Eye (tissue), 1 donor: ENCODE measurements at regions not wholly inside any gene's neighbourhood (a gene's known extent, or its start where the extent isn't known, plus 50 kb on each side); places are given as distances from the start of the nearest gene placed in this dataset.
"Not testable (repeated sequence)": the region's sequence is repeated elsewhere in the genome, so short reads cannot be mapped to it uniquely, and the experiment has no call there.

Experiments used
- DNase-seq: peaks from one replicate; pipeline ENCODE4 v3.0.0-alpha.2; 2015

DNA sequence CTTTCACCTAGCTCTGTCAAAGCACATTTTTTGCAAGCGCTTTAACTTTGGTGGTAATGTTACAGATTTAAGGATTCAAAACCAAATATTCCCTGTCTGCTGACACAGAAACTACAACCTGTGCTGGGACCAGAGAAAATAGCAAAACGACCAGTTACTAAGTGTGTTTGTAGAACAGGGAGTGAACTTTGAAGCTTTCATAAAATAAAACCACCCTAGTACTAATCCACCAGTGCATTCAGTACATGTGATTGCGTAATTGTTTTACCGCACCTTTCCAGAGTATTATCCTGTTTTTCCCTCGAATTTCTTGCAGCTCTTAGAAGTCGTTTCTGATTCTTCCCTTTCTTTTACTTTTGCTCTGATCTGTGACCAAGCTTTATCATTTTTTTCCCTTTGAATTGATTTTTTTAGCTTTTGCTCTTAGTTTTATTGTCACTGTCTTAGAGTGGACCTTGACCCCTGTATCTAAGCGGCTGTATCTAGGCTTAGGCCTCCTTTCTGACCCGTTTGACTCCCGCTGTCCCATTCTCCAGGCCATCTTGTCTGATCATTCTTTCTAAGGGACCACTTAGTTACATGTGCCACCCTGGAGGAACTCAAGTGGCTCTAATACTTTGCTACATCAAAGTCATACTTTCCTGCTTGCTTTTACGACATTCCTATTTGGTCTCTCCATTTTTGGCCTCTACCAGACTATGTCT, 429.4 kb downstream of the PCNX1 start:
- no peak for DNase-seq

DNA sequence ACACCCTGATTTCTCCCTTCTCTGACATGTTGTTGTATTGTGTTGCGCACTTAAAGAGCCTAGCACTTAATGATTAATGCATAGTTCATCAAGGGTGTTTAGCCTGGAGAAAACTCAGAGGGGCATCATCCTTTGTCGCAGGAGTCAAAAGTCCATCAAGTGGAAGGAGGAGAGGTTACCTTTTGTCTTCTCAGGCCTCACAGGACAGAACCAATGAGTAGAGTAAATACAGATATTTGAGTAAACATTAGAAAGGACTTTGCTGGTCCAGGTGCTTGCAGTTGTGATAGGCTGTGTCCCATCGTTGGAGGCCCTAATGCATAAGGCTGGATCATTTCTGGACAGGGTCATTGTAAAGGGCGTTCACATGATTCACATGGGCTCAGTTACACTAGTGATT, 430.9 kb downstream of the PCNX1 start:
- DNase-seq, result no peak

DNA sequence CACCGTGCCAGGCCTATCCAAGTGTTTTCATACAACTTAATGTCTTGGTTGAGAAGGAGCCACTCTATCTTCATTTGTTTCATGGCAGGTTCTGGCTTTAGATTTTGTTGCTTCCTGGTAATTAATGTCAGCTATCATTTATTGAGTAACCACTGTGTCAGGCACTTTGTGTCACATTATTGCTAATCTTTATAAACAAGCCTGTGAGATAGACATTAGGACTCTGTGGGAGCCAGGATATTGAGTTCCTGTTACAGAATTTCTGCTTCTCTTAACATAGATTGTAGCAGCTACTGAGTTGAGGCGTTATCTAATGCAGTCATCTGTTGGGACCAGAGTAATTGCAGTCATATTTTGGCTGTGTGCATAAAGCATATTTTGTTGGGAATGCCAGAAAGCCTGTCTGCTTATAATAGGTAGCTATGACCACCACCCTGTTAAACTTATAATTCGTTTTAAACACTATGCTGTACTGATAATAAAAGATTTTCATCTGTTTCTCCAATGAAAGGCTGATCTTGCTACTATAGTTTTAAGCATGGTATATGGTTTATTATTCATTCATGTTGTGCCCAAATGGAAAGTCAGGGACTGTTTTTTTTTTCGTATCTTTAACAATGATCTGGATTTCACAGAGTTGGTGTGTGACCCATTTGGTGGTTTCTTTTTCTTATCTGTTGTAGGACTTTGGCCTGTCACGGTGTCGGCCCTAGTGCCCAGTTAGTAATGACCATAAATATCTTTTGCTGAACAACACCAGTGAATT, 432.6 kb downstream of the PCNX1 start:
- no peak for DNase-seq

DNA sequence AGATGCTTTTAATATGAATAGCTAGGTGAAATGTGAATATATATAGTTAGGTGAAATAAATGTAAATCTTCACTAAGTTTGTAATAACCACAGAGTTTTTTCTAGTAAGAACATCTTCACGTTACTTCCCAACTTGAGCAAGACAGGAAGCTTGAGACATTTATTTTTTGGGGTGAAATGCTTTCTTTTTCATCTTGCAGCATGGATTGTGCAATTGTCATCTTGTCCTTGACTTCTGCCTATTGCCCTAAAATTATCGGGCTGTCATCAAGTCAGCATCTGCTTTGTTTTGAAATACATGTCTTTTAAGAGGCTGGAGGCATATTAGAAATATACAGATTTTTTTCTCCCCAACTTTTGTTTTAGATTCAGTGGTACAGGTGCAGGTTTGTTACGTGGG, 433.9 kb downstream of the PCNX1 start:
- no peak for DNase-seq

DNA sequence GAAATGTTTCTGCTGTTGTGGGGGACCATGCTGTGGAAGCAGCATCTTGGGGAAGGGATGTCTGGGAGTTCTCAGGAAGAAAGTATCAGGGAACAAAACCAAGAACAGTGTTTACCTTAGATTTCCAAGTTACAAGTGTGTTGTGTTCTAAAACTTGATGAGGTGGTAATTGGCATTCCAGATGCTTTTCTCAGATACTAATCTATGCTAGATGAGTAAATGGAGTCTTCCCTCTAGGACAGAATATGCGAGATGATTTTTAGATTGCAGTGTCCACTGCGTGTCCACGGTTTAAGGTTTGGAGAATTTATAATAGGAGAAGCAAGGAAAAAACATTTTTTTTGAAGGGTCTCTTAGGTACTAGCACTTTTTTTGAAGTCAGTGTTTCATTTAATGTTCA, 436.5 kb downstream of the PCNX1 start:
- DNase-seq, result no peak

DNA sequence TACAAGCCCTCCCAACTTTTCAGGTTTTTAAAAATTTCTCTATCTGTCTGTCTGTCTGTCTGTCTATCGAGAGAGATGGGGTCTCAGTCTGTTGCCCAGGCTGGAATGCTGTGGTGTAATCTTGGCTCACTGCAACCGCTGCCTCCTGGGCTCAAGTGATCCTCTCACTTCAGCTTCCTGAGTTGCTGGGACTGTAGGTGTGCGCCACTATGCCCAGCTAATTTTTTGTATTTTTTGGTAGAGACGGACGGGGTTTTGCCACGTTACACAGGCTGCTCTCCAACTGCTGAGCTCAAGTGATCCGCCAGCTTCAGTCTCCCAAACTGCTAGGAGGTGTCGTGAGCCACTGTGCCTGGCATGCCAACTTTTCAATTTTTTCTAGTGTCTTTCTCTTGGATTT, 437.2 kb downstream of the PCNX1 start:
- DNase-seq, result no peak

DNA sequence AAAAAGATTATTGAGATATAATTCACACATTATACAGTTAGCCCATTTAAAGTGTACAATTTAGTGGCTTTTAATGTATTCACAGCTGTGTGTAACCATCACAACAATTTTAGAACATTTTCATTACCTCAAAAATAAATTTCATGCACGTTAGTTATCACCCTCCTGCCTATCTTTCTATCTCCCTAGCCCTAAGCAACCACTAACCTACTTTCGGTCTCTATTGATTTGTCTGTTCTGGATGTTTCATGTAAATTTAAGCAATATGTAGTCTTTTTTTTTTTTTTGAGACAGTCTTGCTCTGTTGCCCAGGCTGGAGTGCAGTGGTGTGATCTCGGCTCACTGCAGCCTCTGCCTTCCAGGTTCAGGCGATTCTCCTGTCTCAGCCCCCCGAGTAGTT, 439.4 kb downstream of the PCNX1 start:
- no peak for DNase-seq

DNA sequence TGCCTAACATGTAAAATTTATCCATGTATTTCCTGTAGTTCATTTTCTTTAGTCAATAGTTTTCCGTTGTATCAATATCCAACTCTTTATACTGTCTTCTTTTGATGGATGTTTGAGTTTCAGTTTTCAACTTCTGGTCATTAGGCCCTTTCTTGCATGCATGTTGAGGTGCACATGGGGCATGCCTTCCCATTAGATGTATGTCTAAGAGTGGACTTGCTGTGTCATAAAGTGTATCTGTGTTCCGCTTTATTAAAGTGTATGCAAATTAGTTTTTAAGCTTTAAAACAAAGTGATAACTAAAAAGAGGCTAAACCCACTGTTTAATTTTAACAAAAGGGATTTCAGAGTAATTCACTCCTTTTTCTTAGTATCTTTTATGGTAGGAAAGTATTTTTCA, 441.1 kb downstream of the PCNX1 start:
- DNase-seq, result no peak

DNA sequence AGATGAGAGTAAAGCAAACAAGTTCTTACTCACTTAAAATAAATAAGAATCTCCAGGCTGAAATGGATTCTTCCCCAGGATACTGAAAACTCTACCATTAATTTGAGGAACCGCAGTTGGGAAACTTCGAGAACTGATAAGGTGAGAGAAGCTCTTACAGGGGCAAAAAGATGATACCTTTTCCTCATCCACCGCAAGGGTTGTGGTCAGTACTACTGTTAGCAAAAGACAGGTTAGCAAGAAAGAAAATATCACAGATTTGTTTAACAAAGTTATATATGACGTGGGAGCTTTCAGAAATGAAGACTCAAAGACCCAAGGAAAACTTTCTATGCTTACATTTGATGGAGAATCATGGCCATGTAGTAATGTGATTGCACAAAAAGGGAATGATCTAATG, 441.6 kb downstream of the PCNX1 start:
- DNase-seq, result no peak

DNA sequence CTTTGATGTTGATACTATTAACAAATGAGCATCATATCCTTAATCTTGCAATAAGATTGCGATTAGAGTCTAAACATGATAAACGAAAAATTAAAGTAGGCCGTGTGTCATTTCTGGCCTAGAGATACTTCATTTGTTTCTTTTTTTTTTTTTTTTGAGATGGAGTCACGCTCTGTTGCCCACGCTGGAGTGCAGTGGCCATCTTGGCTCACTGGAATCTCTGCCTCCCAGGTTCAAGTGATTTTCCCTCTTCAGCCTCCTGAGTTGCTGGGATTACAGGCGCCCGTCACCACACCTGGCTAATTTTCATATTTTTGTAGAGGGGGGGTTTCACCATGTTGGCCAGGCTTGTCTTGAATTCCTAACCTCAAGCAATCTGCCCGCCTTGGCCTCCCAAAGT, 446.9 kb downstream of the PCNX1 start:
- DNase-seq, result no peak

DNA sequence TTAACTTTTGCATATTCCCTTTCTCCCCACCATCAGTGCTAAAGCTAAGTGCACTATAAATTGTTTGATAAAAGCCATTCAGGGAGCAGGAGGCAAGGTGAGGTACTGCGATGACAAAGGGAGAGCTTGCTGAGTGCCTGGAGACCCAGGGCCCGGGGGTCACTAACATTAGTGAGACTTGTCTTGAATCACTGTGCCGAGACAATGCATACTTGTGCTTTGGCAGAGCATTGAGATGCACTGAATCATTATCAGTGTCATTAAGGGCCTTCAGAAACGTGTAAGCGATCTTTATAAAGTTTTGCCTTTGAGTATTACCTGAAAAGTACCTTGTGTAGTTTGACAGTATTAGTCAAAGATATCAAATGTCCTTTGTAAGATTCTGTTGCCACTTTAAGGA, 447.5 kb downstream of the PCNX1 start:
- DNase-seq, result peak; percentile 30

DNA sequence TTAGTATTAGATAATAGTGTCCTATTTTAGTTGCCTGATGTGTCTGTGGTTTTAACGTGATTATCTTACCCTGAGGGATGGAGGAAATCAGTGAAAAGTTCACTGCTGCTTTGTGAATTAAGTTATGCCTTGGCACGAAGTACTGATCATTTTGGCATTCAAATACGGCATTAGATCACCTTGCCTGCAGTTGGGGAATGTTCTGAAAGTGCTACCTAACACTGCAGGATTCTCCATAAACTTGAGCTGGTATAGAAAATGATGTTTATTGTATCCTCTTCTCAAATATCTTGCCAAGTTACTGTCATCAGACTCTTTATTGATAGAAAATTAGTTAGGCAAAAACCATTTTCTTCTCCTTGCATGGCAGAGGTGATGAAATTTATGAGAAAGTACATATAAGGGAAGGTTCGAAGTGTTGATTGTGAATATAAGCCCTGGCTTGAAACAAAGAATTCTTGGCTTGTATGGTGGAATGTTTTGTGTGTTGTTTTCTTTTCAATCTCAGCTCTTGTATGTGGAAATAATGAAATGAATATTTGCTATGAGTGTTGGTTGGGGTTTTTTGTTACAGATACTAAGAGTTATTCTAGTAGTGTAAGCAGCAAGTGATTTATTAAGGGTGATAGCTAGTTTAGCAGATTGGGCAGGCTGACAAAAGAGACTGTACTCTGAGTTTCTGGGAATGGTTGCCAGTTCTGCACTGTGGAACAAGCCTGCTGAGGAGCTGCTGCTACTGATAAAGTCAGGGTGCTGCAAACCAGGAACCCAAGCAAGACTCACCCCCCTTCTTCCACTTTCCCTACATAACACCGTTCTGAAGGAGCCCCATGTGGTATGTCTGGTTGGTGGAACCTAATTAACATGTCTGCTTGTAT, 448.3 kb downstream of the PCNX1 start:
- DNase-seq, result peak; percentile 65

DNA sequence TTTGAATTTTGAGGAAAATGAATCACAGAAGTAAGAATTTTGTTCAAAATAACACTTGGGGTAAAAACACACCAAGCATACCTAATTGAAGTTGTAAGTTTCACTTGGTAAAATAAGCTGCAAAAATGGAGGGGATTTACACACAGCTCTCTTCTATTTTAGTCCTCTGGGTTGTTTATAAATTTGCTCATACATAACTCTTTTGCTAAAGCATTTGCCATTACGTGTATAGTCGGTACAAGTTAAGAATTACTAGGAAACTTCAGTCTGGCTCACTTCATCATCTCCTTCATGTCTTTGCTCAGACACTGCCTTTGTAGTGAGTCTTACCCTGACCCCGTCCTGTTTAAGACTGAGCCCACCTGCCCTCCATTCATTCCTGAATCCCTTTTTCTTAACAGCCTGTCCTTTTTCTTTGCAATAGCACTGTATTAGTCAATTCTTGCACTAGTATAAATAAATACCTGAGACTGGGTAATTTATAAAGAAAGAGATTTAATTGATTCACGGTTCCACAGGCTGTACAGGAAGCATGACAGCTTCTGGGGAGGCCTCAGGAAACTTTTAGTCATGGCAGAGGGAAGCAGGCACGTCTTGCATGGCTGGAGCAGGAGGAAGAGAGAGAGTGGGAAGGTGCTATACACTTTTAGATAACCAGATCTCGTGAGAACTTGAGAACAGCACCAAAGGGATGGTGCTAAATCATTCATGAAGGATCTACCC, 451.1 kb downstream of the PCNX1 start:
- DNase-seq, result no peak

DNA sequence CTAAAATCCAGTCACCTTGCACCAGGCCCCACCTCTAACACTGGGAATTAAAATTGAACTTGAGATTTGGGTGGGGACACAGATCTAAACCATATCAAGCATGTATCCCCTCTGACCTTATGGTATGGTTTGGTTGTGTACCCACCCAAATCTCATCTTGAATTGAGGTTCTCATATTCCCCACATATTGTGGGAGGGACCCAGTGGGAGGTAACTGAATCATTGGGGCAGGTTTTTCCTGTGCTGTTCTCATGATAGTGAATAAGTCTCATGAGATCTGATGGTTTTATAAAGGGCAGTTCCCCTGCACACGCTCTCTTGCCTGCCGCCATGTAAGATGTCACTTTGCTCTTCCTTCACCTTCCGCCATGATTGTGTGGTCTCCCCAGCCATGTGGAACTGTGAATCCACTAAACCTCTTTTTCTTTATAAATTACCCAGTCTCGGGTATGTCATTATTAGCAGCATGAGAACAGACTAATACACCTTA, 451.7 kb downstream of the PCNX1 start:
- not testable (repeated sequence) for DNase-seq

DNA sequence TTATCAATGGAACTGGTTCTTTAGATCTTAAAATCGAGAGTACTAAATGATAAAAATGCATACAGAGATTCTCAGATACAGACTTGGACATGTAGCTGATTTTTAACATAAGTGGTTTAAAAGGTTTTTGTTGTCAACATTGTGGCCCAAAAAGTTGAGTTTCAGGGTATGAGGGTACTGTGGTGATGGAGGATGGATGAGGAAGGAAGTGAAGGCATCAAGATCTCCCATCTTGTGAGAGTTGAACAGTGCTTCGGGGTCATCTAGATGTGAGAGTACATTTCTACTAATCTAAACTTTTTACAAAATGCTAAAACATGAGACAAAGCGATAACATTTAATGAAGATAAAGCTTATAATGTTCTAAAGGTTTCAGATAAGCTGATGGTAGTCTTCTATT, 452.6 kb downstream of the PCNX1 start:
- no peak for DNase-seq

DNA sequence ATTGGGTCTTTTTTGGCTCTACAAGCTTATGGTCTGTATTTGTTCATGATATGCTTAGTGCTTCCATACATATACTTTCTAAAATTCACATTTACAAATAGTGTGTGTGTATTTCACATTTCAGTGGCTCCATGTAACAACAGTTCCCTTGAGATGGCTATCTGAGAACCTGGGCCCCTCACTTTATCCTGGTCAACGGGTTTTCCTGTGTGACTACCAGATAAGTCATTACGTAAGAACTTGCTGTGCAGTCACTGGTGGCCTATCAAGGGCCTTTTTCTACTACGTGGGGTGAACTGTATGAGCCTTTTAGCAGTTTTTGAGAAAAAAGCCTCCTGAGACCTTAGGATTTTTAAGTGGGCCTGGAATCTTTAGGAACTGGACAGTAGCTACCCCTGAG, 454.1 kb downstream of the PCNX1 start:
- DNase-seq, result no peak

DNA sequence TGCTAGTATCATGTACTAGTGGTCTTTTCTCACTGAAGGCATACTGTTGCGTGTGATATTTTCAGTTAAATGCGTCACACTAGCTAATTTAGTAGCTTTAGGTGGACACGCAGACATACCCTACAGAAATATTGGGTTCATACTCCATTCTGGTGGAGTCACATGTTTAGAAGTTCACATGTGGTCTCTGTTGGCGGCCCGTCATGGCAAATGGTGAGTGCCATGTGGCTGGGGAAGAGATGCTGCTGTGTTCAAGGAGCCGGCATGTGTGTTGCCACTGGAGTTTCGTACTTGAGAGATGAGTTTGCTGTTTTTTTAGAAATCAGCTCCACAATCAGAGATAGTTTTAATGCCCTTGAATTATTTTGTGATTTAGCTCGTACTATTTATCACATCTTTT, 454.6 kb downstream of the PCNX1 start:
- DNase-seq, result no peak

DNA sequence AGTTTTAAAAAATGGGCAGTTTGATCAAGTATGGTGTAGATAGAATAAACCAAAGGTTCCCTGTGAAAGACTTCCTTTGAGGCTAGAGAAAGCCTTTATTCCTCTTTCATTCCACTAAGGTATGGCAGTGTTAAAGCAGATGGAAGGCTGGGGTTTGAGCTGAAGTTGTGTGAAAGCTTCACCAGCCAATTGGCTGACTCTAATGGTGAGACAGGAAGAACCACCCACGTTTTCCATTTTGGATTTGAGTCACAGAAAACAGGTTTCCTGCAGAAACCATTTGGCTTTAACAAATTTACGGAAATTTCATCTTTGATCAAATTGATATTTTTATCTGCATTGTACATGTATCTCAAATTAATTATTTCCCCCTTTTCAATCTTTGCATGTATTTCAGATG, 455.0 kb downstream of the PCNX1 start:
- DNase-seq, result no peak

DNA sequence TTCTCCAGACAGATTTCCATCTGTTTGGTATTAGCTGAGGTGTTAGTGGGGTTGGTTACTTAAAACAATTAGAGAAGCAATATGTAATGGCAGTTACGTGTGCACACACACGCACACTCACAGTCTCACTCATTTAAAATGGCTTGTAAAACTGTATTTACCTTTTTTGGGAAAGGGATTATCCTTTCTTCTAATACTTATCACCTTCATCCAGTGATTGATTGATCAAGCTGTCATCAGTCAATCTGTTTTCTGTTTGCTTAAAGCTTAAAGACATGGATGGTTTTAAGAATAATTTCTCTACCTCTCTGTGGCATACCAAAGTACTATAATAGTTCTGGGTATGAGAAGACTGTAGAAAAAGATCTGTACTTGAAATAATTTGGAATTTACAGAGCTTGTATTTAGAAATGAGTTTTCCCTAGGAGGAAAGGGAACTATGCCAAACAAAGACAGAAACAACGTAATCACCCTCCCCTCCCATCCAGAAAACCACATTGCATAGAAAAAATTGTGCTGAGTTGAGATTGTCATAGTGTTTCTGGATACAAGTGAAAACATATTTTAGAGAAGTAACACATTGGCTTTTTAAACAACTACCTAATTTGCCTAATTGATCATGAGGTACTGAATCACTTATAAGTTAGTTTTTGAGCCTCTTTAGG, 455.8 kb downstream of the PCNX1 start:
- peak; percentile 46 for DNase-seq

DNA sequence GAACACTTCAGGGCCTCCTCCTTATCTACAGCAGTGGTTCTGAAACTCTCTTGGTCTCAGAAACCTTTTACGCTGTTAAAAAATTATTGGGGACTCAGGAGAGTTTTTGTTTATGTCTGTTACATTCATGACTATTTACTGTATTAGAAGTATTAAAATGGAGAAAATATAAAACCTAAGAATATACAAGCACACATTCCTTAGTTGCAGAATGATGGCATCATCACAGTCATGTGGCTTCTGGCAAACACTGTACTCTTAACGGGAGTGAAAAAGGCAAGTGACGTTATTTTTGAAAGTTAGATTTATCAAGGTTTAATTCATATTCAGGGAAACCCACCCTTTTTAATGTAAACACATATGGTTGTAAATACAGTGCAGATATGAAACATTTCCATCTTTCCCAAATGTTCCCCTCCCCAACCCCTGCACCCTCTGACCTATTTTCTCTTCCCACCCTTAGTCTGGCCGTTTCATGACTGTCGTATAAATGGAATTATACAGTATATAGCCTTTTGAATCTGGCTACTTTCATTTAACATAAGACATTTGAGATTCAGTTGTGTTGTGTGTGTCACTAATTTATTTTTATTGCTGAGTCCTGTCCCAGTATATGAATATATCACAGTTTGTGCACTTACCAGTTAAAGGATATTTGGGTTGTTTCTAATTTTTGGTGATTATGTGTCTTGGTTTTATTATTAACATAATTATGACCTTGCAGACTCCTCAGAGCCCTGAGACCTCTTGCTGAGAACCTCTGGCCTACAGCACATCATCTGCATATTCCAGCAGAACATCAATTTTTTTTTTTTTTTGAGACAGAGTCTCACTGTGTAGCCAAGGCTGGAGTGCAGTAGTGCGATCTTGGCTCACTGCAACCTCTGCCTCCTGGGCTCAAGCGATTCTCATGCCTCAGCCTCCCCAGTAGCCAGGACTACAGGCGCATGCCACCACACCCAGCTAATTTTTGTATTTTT, 457.0 kb downstream of the PCNX1 start:
- DNase-seq, result peak; percentile 24

DNA sequence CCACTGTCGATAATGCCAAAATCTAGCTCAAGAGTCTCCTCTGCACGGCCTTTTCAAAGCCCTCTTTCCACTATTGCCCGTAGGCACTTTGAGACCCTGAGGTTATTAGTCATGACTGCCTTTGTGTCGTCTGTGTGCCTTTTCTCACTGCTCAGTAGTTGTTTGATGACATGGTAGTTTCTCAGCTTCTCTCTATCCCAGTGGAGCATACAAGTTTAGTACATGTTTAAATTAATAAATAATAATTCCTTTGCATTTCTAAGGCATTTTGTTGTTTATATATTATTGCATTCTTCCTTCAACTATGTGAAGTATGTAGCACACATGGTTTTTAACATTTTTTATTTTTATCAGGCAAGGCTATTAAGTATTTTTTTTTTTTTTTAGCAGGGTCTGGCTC, 458.1 kb downstream of the PCNX1 start:
- DNase-seq, result no peak
